Activated T-helper 2 cell treated with anti-CD3 and anti-CD28 coated beads, Interferon-gamma antibody, Interleukin-2, Interleukin-4, amounts not matched to agents 10 μg/mL and 5 μg/mL and 100 μg/mL, durations not matched to agents 14 hours and 24 hours and 36 hours (primary cell): ENCODE measurements at regions not wholly inside any gene's neighbourhood (a gene's known extent, or its start where the extent isn't known, plus 50 kb on each side); places are given as distances from the start of the nearest gene placed in this dataset.

ENCODE experiments used
- DNase-seq: peaks from one replicate; pipeline ENCODE4 v3.0.0; 2021; ENCODE audit warnings: low spot score
- H3K27ac Mint-ChIP-seq: one replicate; pipeline ENCODE4 v1.8.0; 2021; ENCODE audit warnings: mixed read lengths
- H3K27me3 Mint-ChIP-seq: one replicate; pipeline ENCODE4 v1.8.0; 2021; ENCODE audit warnings: low read depth, mixed read lengths
- H3K36me3 Mint-ChIP-seq: one replicate; pipeline ENCODE4 v1.8.0; 2021; ENCODE audit warnings: low read depth, mixed read lengths
- H3K4me1 Mint-ChIP-seq: one replicate; pipeline ENCODE4 v1.8.0; 2021; ENCODE audit warnings: low read depth, mixed read lengths
- H3K4me3 Mint-ChIP-seq: one replicate; pipeline ENCODE4 v1.8.0; 2021; ENCODE audit warnings: low read depth, mild to moderate bottlenecking, moderate library complexity, mixed read lengths
- H3K9me3 Mint-ChIP-seq: one replicate; pipeline ENCODE4 v1.8.0; 2021; ENCODE audit warnings: mixed read lengths
- intact Hi-C: fragments of 100-400 bp; cut with micrococcal nuclease; formaldehyde crosslinking; loops from one replicate; pipeline ENCODE4 v1.15.1; 2023

GRCh38 chr5:33067291-33067690, 356.2 kb downstream of the NPR3 start:
- Mint-ChIP-seq H3K4me1 (no peaks in the 10 kb centered on the region), H3K27me3 (no peaks in the 10 kb centered on the region), H3K4me3 (no peak overlapping the region), H3K27ac (no peak overlapping the region), H3K36me3 (no peaks in the 10 kb centered on the region), H3K9me3 (no peaks in the 10 kb centered on the region)
- intact Hi-C loops, result no loop called here
- no peak for DNase-seq

GRCh38 chr5:33068786-33069185, 357.7 kb downstream of the NPR3 start:
- no peaks in the 10 kb centered on the region for H3K9me3 Mint-ChIP-seq
- H3K27ac Mint-ChIP-seq, result no peak overlapping the region
- intact Hi-C loops, result no loop called here
- no peak for DNase-seq
- H3K27me3 Mint-ChIP-seq, result no peaks in the 10 kb centered on the region
- H3K4me3 Mint-ChIP-seq, result no peak overlapping the region
- H3K36me3 Mint-ChIP-seq, result no peaks in the 10 kb centered on the region
- no peaks in the 10 kb centered on the region for H3K4me1 Mint-ChIP-seq

GRCh38 chr5:33072296-33072695, 361.2 kb downstream of the NPR3 start:
- H3K9me3 Mint-ChIP-seq, result no peaks in the 10 kb centered on the region
- no peaks in the 10 kb centered on the region for H3K4me1 Mint-ChIP-seq
- intact Hi-C loops, result no loop called here
- no peaks in the 10 kb centered on the region for H3K36me3 Mint-ChIP-seq
- DNase-seq, result no peak
- H3K27me3 Mint-ChIP-seq, result no peaks in the 10 kb centered on the region
- H3K4me3 Mint-ChIP-seq, result no peak overlapping the region
- H3K27ac Mint-ChIP-seq, result no peak overlapping the region

GRCh38 chr5:33072726-33073125, 361.6 kb downstream of the NPR3 start:
- Mint-ChIP-seq H3K27me3 (no peaks in the 10 kb centered on the region), H3K9me3 (no peaks in the 10 kb centered on the region), H3K27ac (no peak overlapping the region), H3K36me3 (no peaks in the 10 kb centered on the region), H3K4me1 (no peaks in the 10 kb centered on the region), H3K4me3 (no peak overlapping the region)
- DNase-seq, result no peak
- intact Hi-C loops, result no loop called here

GRCh38 chr5:33073881-33074327, 362.8 kb downstream of the NPR3 start:
- Mint-ChIP-seq H3K4me1 (no peaks in the 10 kb centered on the region), H3K4me3 (no peak overlapping the region), H3K27ac (no peak overlapping the region), H3K27me3 (no peaks in the 10 kb centered on the region), H3K9me3 (no peaks in the 10 kb centered on the region), H3K36me3 (no peaks in the 10 kb centered on the region)
- intact Hi-C loops, result no loop called here
- no peak for DNase-seq

- DNase-seq, result no peak
- Mint-ChIP-seq H3K4me1 (no peaks in the 10 kb centered on the region), H3K9me3 (no peaks in the 10 kb centered on the region), H3K27ac (no peak overlapping the region), H3K4me3 (no peak overlapping the region), H3K36me3 (no peaks in the 10 kb centered on the region), H3K27me3 (no peaks in the 10 kb centered on the region)
- intact Hi-C loops, result no loop called here
These were observed 363.4 kb downstream of the NPR3 start for GRCh38 chr5:33074548-33074947.

- Mint-ChIP-seq H3K27me3 (no peaks in the 10 kb centered on the region), H3K4me3 (no peak overlapping the region), H3K27ac (no peak overlapping the region), H3K36me3 (no peaks in the 10 kb centered on the region), H3K9me3 (no peaks in the 10 kb centered on the region), H3K4me1 (no peaks in the 10 kb centered on the region)
- intact Hi-C loops, result no loop called here
- DNase-seq, result no peak
These were observed 364.6 kb downstream of the NPR3 start for GRCh38 chr5:33075731-33076130.

GRCh38 chr5:33079548-33079947, 361.2 kb upstream of the TARS1 start:
- H3K27me3 Mint-ChIP-seq, result no peaks in the 10 kb centered on the region
- H3K36me3 Mint-ChIP-seq, result no peaks in the 10 kb centered on the region
- no peak overlapping the region for H3K4me3 Mint-ChIP-seq
- DNase-seq, result no peak
- no peaks in the 10 kb centered on the region for H3K4me1 Mint-ChIP-seq
- peaks cover 6% of the 10 kb centered on the region for H3K9me3 Mint-ChIP-seq
- intact Hi-C loops, result no loop called here
- H3K27ac Mint-ChIP-seq, result no peak overlapping the region

GRCh38 chr5:33080287-33080686, 360.5 kb upstream of the TARS1 start:
- intact Hi-C loops, result no loop called here
- H3K27ac Mint-ChIP-seq, result no peak overlapping the region
- no peaks in the 10 kb centered on the region for H3K27me3 Mint-ChIP-seq
- H3K36me3 Mint-ChIP-seq, result no peaks in the 10 kb centered on the region
- no peak overlapping the region for H3K4me3 Mint-ChIP-seq
- H3K9me3 Mint-ChIP-seq, result peaks cover 6% of the 10 kb centered on the region
- DNase-seq, result no peak
- no peaks in the 10 kb centered on the region for H3K4me1 Mint-ChIP-seq

- Mint-ChIP-seq H3K9me3 (peaks cover 7% of the 10 kb centered on the region), H3K27ac (no peak overlapping the region), H3K36me3 (no peaks in the 10 kb centered on the region), H3K4me3 (no peak overlapping the region), H3K27me3 (no peaks in the 10 kb centered on the region), H3K4me1 (no peaks in the 10 kb centered on the region)
- DNase-seq, result no peak
- intact Hi-C loops, result no loop called here
These were observed 352.6 kb upstream of the TARS1 start for GRCh38 chr5:33088176-33088575.

- Mint-ChIP-seq H3K36me3 (no peaks in the 10 kb centered on the region), H3K27me3 (no peaks in the 10 kb centered on the region), H3K4me3 (no peak overlapping the region), H3K4me1 (no peaks in the 10 kb centered on the region), H3K27ac (no peak overlapping the region), H3K9me3 (peaks cover 13% of the 10 kb centered on the region)
- intact Hi-C loops, result no loop called here
- DNase-seq, result no peak
These were observed 349.0 kb upstream of the TARS1 start for GRCh38 chr5:33091571-33092363.

- no peak for DNase-seq
- H3K27me3 Mint-ChIP-seq, result no peaks in the 10 kb centered on the region
These were observed 348.0 kb upstream of the TARS1 start for GRCh38 chr5:33092719-33093118.

GRCh38 chr5:33102551-33102950, 338.2 kb upstream of the TARS1 start:
- Mint-ChIP-seq H3K9me3 (peaks cover 52% of the 10 kb centered on the region), H3K36me3 (no peaks in the 10 kb centered on the region), H3K4me1 (no peaks in the 10 kb centered on the region), H3K27ac (no peak overlapping the region), H3K27me3 (no peaks in the 10 kb centered on the region), H3K4me3 (no peak overlapping the region)
- DNase-seq, result no peak
- intact Hi-C loops, result no loop called here

More at GRCh38 chr5:33092719-33093118, 348.0 kb upstream of the TARS1 start:
- H3K27ac Mint-ChIP-seq, result no peak overlapping the region
- H3K4me3 Mint-ChIP-seq, result no peak overlapping the region
- H3K36me3 Mint-ChIP-seq, result no peaks in the 10 kb centered on the region
- intact Hi-C loops, result no loop called here
- peaks cover 13% of the 10 kb centered on the region for H3K9me3 Mint-ChIP-seq
- no peaks in the 10 kb centered on the region for H3K4me1 Mint-ChIP-seq
